ENCODE measurements at regions not wholly inside any gene's neighbourhood (a gene's known extent, or its start where the extent isn't known, plus 50 kb on each side); places are given as distances from the start of the nearest gene placed in this dataset.
"Not testable (repeated sequence)": the region's sequence is repeated elsewhere in the genome, so short reads cannot be mapped to it uniquely, and the experiment has no call there.

- WGBS, 2 experiments (ENCODE audit: extremely low coverage in 1 of 2, insufficient coverage in 1 of 2, insufficient read length in 1 of 2, insufficient replicate concordance in 2 of 2, low coverage in 1 of 2, low lambda C conversion rate in 2 of 2, missing lambda C conversion rate in 1 of 2) = 81% methylated on average over 4 of the region's 4 CpGs; no CpG with 5 or more reads in 1 of the 2 experiments
- H3K79me2 ChIP-seq (ENCODE audit: control insufficient read depth in 1 of 2, insufficient read depth in 2 of 2, low read length in 2 of 2); H3K14ac ChIP-seq (ENCODE audit: insufficient read length); H4K20me1 ChIP-seq (replicated peaks in 1 of 2; ENCODE audit: control insufficient read depth in 1 of 2, insufficient read depth in 2 of 2, low read length in 2 of 2); H3K23ac ChIP-seq (ENCODE audit: insufficient read length); H3K27me3 ChIP-seq (replicated peaks in 1 of 4; ENCODE audit: control insufficient read depth in 3 of 4, extremely low read depth in 1 of 4, insufficient read depth in 3 of 4, low read length in 3 of 4); H3K4me2 ChIP-seq (ENCODE audit: insufficient read depth in 1 of 2, low read depth in 2 of 2, low read length in 2 of 2); H3K36me3 ChIP-seq (ENCODE audit: control insufficient read depth in 2 of 4, insufficient read depth in 4 of 4, low read length in 3 of 4); H3K23me2 ChIP-seq (ENCODE audit: low read depth, low read length); H2BK20ac ChIP-seq (ENCODE audit: low read length); H2AK5ac ChIP-seq (ENCODE audit: low read depth, low read length); FAIRE-seq; H3K4me3 ChIP-seq (ENCODE audit: extremely low read depth in 1 of 4, insufficient read depth in 2 of 4, low read depth in 3 of 4, low read length in 4 of 4); H3K56ac ChIP-seq (replicated peaks; ENCODE audit: insufficient read length, low read depth, low read length); H2BK120ac ChIP-seq (replicated peaks; ENCODE audit: low read depth, low read length); H4K91ac ChIP-seq (replicated peaks; ENCODE audit: insufficient read length, low read length); H3K18ac ChIP-seq (ENCODE audit: extremely low read depth, low read length); H2BK12ac ChIP-seq (ENCODE audit: low read depth, low read length); H3K4me1 ChIP-seq (replicated peaks in 1 of 4; ENCODE audit: control insufficient read depth in 3 of 4, insufficient read depth in 4 of 4, low read length in 3 of 4); H4K5ac ChIP-seq (ENCODE audit: insufficient read length, low read depth, low read length); H2BK5ac ChIP-seq (ENCODE audit: low read depth, low read length); H2BK15ac ChIP-seq (ENCODE audit: low read length); H3K9me3 ChIP-seq (ENCODE audit: insufficient read depth in 2 of 2, low read depth in 1 of 2, low read length in 1 of 2); H3K79me1 ChIP-seq (ENCODE audit: low read depth, low read length); H3K4ac ChIP-seq (replicated peaks; ENCODE audit: insufficient read length, low read depth, low read length); H3K27ac ChIP-seq (ENCODE audit: low read depth, low read length); POLR2A ChIA-PET (ENCODE audit: partially characterized antibody); H4K8ac ChIP-seq (ENCODE audit: extremely low read depth, insufficient read depth, low read length); H3K9ac ChIP-seq (replicated peaks in 1 of 4; ENCODE audit: extremely low read depth in 1 of 4, low read depth in 3 of 4, low read length in 3 of 4): not testable (repeated sequence)
- H2AFZ ChIP-seq (ENCODE audit: low read length) = peak overlapping the region; percentile 93
- peak in 1 of 2 experiments; percentile 51 for DNase-seq (ENCODE audit: low read depth in 1 of 2, low spot score in 2 of 2)
- CTCF ChIA-PET (ENCODE audit: partially characterized antibody) = interaction anchor here (3.5 kb wide), 1 partner anchor 8 kb away, joined by 14 read pairs; no protein-coding TSS in a partner anchor
These were observed 51.6 kb upstream of the THUMPD2 start for GRCh38 chr2:39830610-39831009.

Measured in H1 (cell line).